TTC549 (cell line): ENCODE measurements at regions not wholly inside any gene's neighbourhood (a gene's known extent, or its start where the extent isn't known, plus 50 kb on each side); places are given as distances from the start of the nearest gene placed in this dataset.
"Not testable (repeated sequence)": the region's sequence is repeated elsewhere in the genome, so short reads cannot be mapped to it uniquely, and the experiment has no call there.

ENCODE experiments used
- FAIRE-seq: peaks from 2 replicates; lab custom pipeline; 2012; peaks lifted over from hg19 to GRCh38; lab: Jason Lieb, UNC

DNA sequence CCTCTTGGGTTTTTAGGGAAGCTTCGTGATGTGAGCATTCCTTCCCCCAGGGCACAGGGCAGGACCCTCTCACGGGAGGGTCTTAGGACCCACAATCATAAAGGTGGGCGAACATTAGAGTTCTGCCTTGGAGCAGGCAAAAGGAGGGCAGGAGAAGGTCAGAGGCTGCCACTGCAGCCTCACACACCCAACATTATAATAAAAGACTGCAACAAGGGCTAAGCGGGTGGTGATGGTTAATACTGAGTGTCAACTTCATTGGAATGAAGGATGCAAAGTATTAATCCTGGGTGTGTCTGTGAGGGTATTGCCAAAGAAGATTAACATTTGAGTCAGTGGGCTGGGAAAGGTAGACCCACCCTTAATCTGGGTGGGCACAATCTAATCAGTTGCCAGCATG, 206.6 kb upstream of the C2CD4B start:
- FAIRE-seq = not testable (repeated sequence)

DNA sequence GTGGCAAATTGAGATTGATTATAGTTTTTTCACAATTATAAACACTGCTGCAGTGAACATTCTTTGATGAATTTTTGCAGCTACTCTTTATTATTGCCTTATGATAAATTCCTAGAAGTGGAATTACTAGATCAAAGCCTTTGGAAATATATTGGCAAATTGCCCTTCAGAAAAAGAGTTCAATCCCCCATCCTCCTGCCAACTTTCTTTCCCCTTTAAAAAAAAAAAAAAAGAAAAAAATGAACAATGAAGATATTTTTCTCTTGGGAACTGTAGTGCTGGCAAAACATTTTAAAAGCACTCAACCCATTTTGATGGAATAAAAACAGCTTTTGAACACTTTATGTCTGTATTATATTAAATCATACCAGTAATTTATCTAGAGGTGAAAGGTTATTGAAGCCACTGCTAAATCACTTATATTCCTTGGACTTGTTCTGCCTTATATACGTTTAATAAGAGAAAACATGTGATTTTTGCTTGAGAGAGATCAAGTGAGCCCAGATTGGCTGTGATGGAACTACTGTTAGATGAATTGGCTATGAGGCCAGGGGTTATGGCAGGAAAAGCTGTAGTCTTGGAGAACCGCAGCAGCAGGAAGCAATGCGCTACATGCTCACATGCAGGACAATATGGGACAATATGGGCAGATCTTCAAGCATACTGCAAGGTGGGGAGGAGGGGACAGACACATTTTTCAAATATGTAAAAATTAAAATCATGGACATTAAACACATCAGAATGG, 212.8 kb upstream of the C2CD4B start:
- no peak for FAIRE-seq

DNA sequence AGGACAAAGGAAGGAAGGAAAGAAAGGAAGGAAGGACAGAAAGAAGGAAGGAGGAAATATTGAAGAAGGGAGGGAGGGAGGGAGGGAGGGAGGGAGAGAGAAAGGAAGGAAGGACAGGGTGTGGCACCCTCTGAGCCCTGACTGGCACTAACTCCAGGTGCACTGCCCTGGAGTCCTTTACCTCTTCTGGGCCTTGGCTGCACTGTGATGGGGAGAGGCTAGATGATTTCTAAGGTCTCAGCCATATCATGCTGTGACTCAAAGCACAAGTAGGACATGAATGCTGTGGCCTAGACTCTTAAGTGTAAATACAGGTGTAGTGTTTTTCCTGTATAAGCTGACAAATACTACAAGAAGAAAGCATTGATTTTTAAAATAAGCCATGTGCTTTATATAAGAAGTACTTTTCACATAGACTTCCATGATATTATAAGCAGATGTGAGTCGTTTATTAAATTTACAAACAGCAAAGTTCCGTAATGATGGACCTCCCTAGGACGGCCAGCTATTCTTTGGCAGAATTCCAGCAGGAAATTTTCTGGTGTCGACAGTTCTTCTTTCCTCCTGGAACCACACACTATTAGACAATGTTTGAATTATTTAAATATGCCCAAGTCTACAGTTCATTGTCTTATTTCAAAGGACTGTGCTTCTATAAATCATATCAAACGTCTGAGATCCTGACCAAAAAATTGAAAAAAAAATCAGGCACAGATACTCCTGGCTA, 213.8 kb upstream of the C2CD4B start:
- FAIRE-seq = no peak

DNA sequence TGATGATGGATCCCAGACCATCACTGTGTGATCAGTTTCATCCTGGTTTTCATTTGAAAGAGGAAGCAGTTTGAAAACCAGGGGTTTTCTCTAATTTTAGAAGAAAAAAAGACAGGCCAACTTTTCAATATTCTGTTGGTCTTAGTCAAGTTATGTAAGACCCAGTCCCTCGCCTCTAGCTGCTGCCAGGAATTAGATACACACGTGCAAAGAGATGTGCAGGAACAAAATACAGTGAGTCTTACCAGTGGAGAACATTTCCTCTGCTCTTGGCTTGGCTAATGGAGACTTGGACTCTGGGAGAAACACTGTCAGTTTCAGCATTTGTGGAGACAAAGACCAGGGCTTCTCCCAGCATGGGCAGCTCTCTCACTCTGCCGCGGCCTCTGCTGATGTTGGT, 214.9 kb upstream of the C2CD4B start:
- no peak for FAIRE-seq

DNA sequence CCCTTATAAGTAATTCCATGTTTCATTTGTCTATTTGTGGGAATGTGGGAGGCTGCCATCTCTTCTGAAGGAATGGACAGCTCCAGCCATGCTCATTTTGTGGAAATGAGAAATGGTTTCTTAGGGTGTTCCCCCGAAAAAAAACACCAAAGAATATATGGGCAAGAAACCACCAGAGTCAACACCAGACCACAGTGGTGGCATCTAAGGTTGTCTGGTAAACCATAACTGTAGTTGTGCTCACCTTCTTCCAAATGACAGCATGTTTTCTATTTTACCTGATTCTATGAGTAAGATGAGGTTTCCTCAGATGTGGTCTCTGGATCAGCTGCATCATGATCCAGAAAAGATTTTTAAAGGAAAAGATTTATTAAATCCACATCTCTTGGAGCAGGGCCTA, 217.0 kb upstream of the C2CD4B start:
- FAIRE-seq = no peak

DNA sequence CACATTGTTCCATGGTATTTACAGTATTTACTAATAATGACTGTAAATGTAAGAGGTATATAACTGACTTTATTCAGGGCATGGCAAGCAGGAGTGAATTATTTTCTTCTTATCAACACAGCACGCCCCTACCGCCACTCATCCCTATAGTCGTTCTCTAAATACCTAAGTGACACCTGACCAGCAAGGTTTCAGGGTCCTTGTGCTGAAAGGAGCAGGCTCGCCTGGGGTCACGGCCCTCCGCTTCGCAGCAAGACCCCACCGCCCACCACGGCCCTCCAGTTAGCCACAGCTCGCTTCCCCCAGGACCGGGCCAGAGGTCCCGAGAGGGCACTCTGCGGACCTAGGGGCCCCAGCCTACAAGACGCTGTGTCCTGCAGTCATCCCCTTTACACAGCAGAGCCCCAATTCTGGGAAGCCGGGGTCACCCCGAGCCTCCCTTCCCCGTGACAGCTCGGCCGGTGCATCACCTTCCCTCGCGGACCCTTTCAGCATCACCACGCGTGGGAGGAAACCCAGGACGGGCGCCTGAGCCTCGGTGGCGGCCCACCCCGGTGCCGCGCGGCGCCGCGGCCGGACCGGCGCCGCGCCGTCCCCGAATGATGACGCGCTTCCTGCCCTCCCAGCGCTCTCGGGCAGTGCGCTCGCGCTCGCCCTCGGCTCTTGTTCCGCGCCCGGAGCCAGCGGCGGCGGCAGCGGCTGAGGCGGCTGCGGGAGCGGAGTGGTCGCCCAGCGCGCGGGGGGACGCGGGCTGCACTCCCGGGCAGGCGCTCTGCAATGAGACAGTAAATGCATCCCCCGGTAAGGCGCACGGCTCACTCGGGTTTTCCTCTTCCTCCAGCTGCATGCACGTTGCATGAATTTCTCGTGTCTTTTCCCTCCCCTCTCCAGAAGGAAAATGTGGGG, 225.1 kb upstream of the C2CD4B start, which contains the start of gene TLN2:
TLN2 (plus strand) TSS at position 666 of the 906 bp plus-strand sequence.
- no peak for FAIRE-seq

DNA sequence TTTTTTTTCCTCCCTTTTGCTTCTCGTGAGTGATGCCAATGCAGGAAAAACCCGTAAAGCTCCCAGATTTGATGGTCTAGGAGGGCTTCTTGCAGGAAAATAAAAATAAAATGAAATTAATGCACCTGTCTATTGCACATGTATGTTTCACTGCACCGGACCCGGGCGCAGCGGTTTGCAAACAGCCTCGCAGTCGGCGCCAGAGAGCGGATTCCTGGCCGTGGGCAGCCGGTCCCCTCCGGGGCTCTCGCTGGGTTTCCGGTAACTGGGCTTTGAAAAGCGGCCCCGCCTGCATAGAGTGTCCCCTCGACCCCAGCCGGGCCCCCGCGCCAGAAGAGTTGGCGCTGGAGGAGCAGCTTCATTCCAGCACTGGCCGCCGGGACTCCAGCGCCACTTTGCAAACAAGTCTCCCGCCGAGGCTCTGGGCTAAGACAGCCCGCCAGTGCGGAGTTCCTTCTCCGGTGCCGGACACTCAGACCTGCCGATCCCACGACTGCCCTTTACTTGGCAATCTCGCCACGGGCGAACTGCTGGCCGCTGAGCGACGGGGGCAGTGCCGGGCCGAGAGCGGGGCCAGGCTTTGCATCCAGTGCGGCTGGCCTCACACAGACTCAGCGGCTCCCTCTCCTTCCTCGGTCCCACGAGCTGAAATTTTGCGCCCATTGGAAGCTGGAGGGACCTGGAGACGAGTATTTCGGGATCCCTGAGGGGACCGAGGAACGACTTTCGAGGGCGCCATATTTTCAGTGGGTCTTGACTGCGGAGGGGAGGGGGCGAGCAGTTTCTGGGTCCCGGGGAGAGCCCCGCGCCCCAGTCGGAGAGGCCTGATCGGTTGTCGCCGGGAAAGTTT, 225.9 kb upstream of the C2CD4B start:
- FAIRE-seq = no peak

DNA sequence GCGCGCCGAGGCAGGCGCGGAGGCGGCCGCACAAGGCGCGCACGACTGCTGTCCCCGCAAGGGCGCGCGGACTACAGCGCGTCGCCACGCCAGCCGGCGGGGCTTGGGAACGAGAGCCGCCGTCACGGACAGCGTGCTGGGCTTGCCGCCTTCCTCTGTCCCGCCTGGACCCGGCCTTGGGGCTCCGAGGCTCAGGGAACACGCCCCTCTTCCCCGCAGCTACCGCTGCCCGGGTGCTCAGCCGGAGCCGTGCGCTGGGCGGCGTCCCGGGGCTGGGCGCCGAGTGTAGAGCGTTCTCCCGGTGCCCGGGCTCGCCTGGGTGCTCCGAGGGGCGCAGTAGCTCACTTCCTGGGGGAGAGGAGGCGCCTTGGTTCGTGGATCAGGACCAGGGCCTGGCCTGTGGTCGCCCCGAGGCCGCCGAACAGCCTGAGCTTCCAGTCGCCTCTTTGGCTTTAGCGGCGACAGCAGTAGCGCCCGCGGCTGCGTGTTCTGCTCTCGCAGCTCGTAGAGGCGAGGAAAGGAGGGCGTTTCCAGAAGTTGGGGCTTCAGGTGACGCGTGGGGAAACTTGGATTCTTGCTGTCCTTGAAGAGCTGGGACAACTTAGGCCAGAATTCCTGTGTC, 226.7 kb upstream of the C2CD4B start:
- FAIRE-seq = no peak

DNA sequence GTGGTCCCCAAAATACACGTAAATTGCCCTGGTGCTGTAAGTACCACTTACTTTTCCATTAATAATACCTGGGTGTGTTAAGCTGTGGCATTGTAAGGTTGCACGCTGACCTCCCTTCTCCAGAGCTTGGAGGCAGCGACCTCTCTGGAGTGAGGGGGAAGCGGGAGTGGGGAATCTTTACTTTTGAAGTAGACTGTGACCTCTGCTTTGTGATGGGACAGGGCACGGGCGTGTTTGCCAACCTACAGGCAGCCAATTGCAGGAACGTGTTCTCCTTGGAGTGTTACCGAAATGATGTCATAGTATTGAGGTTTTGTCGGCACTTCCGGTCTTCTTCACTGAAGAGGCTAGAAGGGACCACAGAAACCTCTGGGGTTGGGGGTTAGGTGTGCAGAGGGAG, 227.3 kb upstream of the C2CD4B start:
- FAIRE-seq = no peak

DNA sequence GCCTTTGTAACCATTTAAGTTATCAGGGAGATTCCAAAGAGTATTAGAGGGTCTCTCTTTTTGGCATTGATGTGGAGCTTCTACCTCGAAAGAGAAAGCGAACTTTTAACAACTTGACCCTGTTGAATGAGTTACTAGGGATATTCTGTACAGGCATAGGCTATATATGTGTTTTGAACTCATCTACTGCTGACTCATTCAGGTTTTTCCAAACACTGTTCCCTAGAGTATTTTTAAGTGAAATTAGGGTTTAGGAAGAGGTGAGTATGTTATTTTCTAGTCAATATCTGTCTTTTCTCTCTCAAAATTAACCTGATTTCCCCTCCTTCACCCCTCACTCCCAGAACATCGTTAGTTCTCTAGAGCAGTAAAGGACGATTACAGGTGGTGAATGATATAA, 228.1 kb upstream of the C2CD4B start:
- no peak for FAIRE-seq

DNA sequence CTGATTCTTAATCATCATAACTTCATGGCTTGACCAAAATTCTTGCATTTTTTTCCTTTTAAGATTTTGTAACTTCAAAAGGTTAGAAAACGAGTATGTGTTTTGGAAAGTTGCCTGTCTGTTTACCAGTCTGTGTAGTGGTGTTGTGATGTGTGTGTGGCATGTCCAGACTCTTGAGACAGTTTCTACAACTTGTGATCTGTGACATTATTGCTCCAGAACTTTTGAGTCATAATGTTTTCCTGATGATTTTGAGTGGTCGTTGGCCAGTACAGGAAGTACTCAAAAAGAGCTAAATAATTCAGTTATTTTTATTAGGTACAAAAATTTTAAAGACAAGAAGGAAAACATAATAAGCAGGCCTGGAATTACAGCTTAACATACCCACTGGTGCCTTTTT, 229.0 kb upstream of the C2CD4B start:
- no peak for FAIRE-seq

DNA sequence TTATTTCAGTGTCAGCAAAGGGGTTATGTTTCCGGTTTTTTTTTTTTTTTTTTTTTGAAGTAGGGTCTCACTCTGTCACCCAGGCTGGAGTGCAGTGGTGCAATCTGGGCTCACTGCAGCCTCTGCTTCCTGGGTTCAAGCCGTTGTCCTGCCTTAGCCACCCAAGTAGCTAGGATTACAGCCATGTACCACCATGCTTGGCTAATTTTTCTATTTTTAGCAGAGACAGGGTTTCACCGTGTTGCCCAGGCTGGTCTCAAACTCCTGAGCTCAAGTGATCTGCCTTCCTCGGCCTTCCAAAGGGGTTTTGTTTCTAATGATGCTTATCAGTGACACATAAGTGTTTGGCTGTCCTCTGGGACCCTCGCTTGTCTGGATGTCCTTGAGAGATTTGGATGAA, 235.7 kb upstream of the C2CD4B start:
- no peak for FAIRE-seq

DNA sequence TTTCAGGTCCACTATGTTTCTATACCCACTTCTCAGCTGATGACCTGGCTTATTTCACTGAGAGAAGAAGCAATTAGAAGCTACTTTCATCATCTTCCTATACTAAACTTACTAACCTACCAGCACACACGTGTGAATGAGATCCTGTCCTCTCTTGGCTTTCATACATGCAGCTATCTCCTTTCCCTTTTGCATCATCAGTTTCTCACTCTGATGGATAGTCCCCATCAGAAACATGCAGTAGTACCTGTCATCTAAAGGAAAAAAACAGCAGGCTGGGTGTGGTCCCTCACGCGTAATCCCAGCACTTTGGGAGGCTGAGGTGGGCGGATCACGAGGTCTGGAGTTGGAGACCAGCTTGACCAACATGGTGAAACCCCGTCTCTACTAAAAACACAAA, 237.6 kb upstream of the C2CD4B start:
- no peak for FAIRE-seq

DNA sequence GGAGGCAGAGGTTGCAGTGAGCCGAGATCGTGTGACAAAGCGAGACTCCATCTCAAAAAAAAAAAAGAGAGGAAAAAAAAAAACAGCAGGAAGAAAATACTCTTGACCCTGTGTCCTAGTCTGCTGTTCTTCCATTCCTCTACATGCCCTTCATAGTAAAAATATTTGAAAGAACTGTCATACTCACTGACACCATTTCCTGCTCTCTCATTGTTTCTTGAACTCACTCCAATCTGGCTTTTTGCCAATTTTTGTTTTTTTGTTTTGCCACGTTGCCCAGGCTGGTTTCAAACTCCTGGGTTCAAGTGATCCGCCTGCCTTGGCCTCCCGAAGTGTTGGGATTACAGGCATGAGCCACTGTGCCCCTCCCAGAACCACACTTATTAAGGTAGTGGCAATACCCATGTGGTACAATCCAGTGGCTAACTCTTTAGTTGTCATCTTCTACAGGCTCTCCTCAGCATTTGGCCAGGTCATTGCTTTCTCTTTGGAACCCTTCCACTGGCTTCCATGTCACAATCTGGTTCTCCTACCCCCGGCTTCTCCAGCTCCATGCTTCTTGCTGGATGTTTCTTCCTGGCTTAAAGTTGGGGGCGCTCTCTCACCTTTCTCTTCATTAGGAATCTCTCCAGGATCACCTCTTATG, 238.2 kb upstream of the C2CD4B start:
- no peak for FAIRE-seq

DNA sequence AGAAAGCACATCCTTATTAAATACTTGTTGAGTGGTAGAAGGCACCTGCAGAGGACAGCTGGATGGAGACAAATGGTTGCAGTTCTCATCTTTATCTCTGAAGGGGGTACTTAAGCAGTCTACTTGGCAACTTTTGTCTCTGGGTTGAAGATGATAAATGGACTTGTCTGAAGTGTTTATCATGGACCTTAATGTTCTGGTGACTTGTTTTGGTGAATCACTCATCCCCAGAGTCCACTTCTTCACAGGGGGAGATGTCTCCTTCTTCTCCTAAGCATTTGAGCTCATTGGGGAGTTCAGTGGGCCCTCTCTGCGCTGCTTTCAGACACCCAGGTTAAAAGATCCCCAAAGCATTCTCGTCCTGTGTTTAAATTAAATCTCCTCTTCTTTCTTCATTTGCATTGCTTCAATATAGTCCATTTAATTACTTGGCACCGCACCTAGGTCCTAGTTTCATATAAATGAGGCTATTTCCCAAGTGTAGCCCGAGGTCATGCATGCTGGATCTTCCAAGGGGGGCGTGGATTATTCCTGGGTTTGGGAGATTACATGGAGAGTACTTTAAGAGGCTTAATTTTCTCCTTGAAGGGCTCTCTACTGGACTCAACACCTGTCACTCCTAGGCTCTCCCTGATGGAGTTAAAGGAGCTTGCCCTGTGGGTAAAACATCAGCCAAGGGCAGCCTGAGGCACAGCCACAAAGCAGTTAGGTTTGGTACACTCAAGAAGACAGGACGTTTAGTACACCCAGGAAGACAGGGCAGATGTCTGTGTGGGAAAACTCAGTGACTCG, 239.3 kb upstream of the C2CD4B start:
- FAIRE-seq = no peak

DNA sequence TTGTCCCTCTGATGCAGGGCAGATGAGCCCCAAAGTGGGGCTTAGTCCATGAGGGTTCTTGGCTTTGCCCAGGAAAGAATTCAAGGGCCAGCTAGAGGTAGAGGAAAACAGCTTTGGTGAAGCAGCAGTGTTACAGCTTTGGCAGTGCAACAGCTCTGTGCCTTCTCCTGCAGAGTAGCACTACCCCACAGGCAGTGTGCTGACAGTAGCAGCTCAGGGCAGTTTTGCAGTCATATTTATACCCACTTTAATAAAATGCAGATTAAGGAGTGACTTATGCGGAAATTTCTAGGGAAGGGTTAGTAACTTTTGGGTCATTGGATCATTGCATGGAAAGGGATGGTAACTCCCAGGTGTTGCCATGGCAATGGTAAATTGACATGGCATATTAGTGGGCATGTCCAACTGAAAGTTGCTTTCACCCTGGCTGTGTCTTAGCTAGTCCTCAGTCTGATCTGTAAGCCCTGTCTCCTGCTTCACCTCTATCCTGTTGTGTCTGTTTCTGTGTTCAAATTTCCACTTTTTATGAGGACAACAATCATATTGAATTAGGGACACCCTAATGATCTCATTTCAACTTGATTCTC, 241.3 kb upstream of the C2CD4B start:
- no peak for FAIRE-seq

DNA sequence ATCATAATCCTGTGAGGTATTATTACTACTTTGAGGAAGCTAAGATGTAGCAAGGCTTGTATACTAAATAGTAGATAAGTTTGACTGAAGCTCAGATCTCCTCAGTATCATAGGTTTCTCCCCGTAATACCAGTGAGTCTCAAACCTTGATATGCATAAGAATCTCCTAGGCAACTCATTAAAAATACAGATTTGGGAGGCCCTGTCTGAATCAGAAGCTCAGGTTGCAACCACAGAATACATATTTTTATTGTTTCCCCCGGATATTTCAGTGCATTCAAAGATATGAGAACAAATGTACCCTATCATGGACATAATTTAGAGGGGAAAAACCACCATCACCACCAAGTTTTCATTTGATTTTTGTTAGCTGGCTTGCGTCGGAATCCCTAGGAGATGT, 242.1 kb upstream of the C2CD4B start:
- no peak for FAIRE-seq

DNA sequence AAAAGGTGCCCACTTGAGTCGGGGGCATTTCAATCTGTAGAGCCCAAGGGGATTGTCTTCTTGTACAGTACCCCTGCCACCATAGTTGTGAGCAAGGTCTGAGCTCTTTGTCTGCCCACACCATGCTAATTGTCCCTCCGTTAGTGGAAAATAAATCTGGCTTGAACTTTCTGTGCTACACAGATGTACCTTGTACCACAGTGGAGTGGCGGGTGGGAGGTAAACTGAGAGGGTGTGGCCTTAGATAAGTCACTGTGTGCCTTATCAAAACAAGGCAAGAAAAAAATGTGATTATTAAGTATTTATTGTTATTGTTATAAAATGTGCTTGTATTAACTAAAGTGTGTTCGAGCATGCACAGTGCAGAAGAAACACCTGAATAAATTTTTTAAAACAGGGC, 242.9 kb upstream of the C2CD4B start:
- FAIRE-seq = no peak

DNA sequence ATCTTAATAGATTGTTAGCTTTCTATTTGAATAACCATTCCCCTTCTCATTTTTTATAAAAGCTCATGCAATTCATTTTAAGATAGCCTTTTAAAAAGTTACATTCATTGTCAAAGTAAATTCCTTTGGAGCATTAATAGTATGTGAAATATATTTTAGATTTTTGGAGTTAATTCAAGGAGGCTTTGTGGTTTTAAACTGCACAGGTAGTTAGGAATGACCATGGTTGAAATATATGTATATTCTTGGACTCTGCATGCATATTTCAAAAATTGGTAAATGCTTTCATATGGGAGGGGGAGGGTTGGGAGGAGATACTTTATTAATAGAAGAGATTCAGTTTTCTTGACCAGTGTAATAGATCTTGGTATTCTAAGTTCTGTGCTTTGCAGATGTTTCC, 244.4 kb upstream of the C2CD4B start:
- FAIRE-seq = no peak

DNA sequence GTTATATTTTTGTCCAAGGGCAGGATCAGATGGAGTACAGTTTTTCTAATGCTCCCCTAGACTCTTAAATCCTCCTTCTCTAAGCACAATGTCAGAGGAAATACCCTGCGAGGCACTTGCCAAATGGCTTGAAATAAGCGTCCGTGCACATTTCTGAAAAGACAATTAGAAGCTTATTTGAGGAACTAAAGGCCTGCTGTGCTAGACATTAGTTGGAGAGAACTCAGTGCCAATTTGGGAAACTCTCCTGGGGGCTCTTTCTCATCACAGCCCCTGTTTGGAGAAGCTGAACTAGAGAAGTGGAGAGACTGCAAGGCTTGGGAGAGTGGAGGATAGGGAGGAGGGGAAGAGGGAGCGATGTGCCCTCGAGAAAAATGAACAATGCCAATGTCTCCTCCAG, 247.6 kb upstream of the C2CD4B start:
- FAIRE-seq = no peak
